ENCODE measurements at regions not wholly inside any gene's neighbourhood (a gene's known extent, or its start where the extent isn't known, plus 50 kb on each side); places are given as distances from the start of the nearest gene placed in this dataset.

DNA sequence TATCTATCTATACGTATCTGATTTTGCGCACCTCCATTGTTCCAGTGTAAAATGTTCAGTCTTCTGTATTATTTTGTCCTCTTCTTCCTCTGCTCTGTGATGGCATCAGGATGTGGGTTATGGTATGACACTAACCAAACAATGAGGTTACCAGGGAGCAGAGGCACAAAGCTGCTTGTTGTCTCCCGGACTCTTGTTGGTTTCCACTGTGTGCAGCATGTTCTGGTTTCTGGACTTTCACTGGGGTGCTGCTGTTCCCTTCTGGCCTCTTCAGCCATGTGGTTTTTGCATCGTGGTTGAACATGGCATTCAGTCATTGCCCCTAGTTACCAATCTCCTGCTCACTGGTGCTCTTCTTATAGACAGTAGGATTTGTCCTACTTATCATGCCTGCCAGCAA lies 665.9 kb downstream of the CBLN2 start:
- no peaks in the 10 kb centered on the region for H3K27me3 Mint-ChIP-seq (ENCODE audit: unreplicated experiment)
- no peak for DNase-seq
- H3K27ac Mint-ChIP-seq (ENCODE audit: unreplicated experiment): no peak overlapping the region
- H3K4me3 Mint-ChIP-seq (ENCODE audit: unreplicated experiment): no peak overlapping the region
- no peaks in the 10 kb centered on the region for H3K36me3 Mint-ChIP-seq (ENCODE audit: unreplicated experiment)
- no peaks in the 10 kb centered on the region for H3K9me3 Mint-ChIP-seq (ENCODE audit: unreplicated experiment)
- no peak for TF ChIP-seq CTCF (IDR thresholded peaks at IDR 0.05; ENCODE audit: partially characterized antibody, unreplicated experiment)
- peaks cover 4% of the 10 kb centered on the region for H3K4me1 Mint-ChIP-seq (ENCODE audit: low read depth, unreplicated experiment)

DNA sequence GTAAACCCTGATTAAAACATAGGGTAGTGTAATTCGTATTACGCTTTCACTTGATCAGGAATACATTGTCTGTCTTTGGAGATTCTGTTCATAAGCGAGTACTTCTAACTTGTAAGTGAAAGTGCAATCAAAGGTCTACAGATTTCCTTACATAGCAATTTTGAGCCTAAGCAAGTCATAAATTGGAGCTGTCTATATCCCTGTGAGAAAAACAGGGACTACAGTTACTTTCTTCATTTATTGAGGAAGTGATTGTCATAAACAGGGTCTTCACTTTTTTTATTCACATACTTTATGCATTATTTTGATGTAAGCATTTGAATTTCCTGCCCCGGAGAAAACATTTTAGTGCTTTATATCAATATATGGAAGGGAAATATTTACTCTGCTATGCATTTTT lies 670.4 kb downstream of the CBLN2 start:
- DNase-seq: no peak
- H3K4me1 Mint-ChIP-seq (ENCODE audit: low read depth, unreplicated experiment): peaks cover 9% of the 10 kb centered on the region
- no peaks in the 10 kb centered on the region for H3K9me3 Mint-ChIP-seq (ENCODE audit: unreplicated experiment)
- H3K4me3 Mint-ChIP-seq (ENCODE audit: unreplicated experiment): no peak overlapping the region
- H3K27ac Mint-ChIP-seq (ENCODE audit: unreplicated experiment): no peak overlapping the region
- H3K36me3 Mint-ChIP-seq (ENCODE audit: unreplicated experiment): no peaks in the 10 kb centered on the region
- no peak for TF ChIP-seq CTCF (IDR thresholded peaks at IDR 0.05; ENCODE audit: partially characterized antibody, unreplicated experiment)
- no peaks in the 10 kb centered on the region for H3K27me3 Mint-ChIP-seq (ENCODE audit: unreplicated experiment)

- no peaks in the 10 kb centered on the region for H3K36me3 Mint-ChIP-seq (ENCODE audit: unreplicated experiment)
- H3K4me3 Mint-ChIP-seq (ENCODE audit: unreplicated experiment): no peak overlapping the region
- no peak for DNase-seq
- TF ChIP-seq CTCF (IDR thresholded peaks at IDR 0.05; ENCODE audit: partially characterized antibody, unreplicated experiment): no peak
- H3K9me3 Mint-ChIP-seq (ENCODE audit: unreplicated experiment): no peaks in the 10 kb centered on the region
- H3K27me3 Mint-ChIP-seq (ENCODE audit: unreplicated experiment): no peaks in the 10 kb centered on the region
- H3K27ac Mint-ChIP-seq (ENCODE audit: unreplicated experiment): no peak overlapping the region
- peaks cover 5% of the 10 kb centered on the region for H3K4me1 Mint-ChIP-seq (ENCODE audit: low read depth, unreplicated experiment)
Measured at GRCh38 chr18:71865888-71866287, 678.3 kb downstream of the CBLN2 start.

DNA sequence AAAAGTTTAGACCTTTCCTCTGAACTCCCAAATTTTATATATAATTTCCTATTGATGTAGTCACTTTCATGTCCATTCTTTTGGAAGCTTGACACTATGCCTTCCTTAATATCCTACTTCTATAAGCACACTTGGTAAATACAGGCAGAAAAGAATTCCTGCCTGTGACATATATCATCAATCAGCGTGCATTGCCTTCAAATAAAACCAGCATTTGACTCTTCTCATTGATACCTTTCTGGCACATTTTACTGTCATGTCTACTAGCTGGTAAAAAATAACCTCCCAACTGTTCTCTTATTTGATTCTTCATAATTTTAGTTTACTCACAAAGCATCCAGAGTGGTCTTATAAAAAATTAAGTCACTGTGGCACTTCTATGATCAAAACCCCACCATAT lies 693.5 kb downstream of the CBLN2 start:
- peaks cover 15% of the 10 kb centered on the region for H3K36me3 Mint-ChIP-seq (ENCODE audit: unreplicated experiment)
- no peak for DNase-seq
- no peak overlapping the region for H3K27ac Mint-ChIP-seq (ENCODE audit: unreplicated experiment)
- no peak for TF ChIP-seq CTCF (IDR thresholded peaks at IDR 0.05; ENCODE audit: partially characterized antibody, unreplicated experiment)
- H3K27me3 Mint-ChIP-seq (ENCODE audit: unreplicated experiment): no peaks in the 10 kb centered on the region
- no peaks in the 10 kb centered on the region for H3K4me1 Mint-ChIP-seq (ENCODE audit: low read depth, unreplicated experiment)
- no peak overlapping the region for H3K4me3 Mint-ChIP-seq (ENCODE audit: unreplicated experiment)
- no peaks in the 10 kb centered on the region for H3K9me3 Mint-ChIP-seq (ENCODE audit: unreplicated experiment)

- H3K4me3 Mint-ChIP-seq (ENCODE audit: unreplicated experiment): no peak overlapping the region
- H3K4me1 Mint-ChIP-seq (ENCODE audit: low read depth, unreplicated experiment): no peaks in the 10 kb centered on the region
- no peaks in the 10 kb centered on the region for H3K9me3 Mint-ChIP-seq (ENCODE audit: unreplicated experiment)
- TF ChIP-seq CTCF (IDR thresholded peaks at IDR 0.05; ENCODE audit: partially characterized antibody, unreplicated experiment): peak; percentile 13
- DNase-seq: no peak
- no peaks in the 10 kb centered on the region for H3K27me3 Mint-ChIP-seq (ENCODE audit: unreplicated experiment)
- peaks cover 15% of the 10 kb centered on the region for H3K36me3 Mint-ChIP-seq (ENCODE audit: unreplicated experiment)
- H3K27ac Mint-ChIP-seq (ENCODE audit: unreplicated experiment): no peak overlapping the region
Measured at GRCh38 chr18:71849407-71849806, 694.7 kb downstream of the CBLN2 start.
